Naive B cell (primary cell): ENCODE measurements at regions not wholly inside any gene's neighbourhood (a gene's known extent, or its start where the extent isn't known, plus 50 kb on each side); places are given as distances from the start of the nearest gene placed in this dataset.
A peak's percentile ranks its signal among the peaks of the same experiment; 100 is the strongest.
"Not testable (repeated sequence)": the region's sequence is repeated elsewhere in the genome, so short reads cannot be mapped to it uniquely, and the experiment has no call there.

Source experiments
- ATAC-seq, 2 donors: fragments of 150-1000 bp; cut with Tn5 transposase; 2 replicates each; pipeline ENCODE4 v1.10.0; 2021; ENCODE audit warnings: low read depth in 2 of 2, mild to moderate bottlenecking in 2 of 2, moderate library complexity in 2 of 2
- DNase-seq: peaks from one replicate; pipeline ENCODE4 v3.0.0; 2022
- H3K27ac Mint-ChIP-seq, 6 donors: one replicate each; pipeline ENCODE4 v1.8.0; 2020 to 2022; ENCODE audit warnings: mild to moderate bottlenecking in 6 of 6, mixed read lengths in 6 of 6, moderate library complexity in 5 of 6, inconsistent platforms in 2 of 6
- H3K27me3 Mint-ChIP-seq, 3 donors: one replicate each; pipeline ENCODE4 v1.8.0; 2021 to 2022; ENCODE audit warnings: mixed read lengths in 3 of 3, mild to moderate bottlenecking in 1 of 3
- H3K36me3 Mint-ChIP-seq, 2 donors: one replicate each; pipeline ENCODE4 v1.8.0; 2020 to 2022; ENCODE audit warnings: mixed read lengths in 2 of 2, inconsistent platforms in 1 of 2, mild to moderate bottlenecking in 1 of 2
- H3K4me1 Mint-ChIP-seq, 3 donors: one replicate each; pipeline ENCODE4 v1.8.0; 2020 to 2022; ENCODE audit warnings: mixed read lengths in 3 of 3, inconsistent platforms in 1 of 3, mild to moderate bottlenecking in 1 of 3, moderate library complexity in 1 of 3
- H3K4me3 Mint-ChIP-seq, 8 donors: one replicate each; pipeline ENCODE4 v1.8.0; 2020 to 2022; ENCODE audit warnings: mild to moderate bottlenecking in 8 of 8, mixed read lengths in 8 of 8, moderate library complexity in 8 of 8, inconsistent platforms in 2 of 8
- H3K9me3 Mint-ChIP-seq, 7 donors: one replicate each; pipeline ENCODE4 v1.8.0; 2020 to 2022; ENCODE audit warnings: mixed read lengths in 7 of 7, mild to moderate bottlenecking in 5 of 7, inconsistent platforms in 2 of 7, moderate library complexity in 1 of 7

- no peak overlapping the region for H3K4me3 Mint-ChIP-seq
Measured at GRCh38 chr10:23742807-23743206, 303.9 kb downstream of the OTUD1 start.

GRCh38 chr10:23754179-23754578 is 315.3 kb downstream of the OTUD1 start:
- no peaks in the 10 kb centered on the region for H3K9me3 Mint-ChIP-seq
- H3K27ac Mint-ChIP-seq: peak overlapping the region in 1 of 6 donors; percentile 49
- DNase-seq (no peak), ATAC-seq (no peak)
- no peaks in the 10 kb centered on the region for H3K36me3 Mint-ChIP-seq
- peaks cover 0 to 6% (median 5%) of the 10 kb centered on the region in 3 donors for H3K27me3 Mint-ChIP-seq
- H3K4me1 Mint-ChIP-seq: no peaks in the 10 kb centered on the region
- no peak overlapping the region for H3K4me3 Mint-ChIP-seq

More at GRCh38 chr10:23742807-23743206, 303.9 kb downstream of the OTUD1 start:
- ATAC-seq (no peak), DNase-seq (no peak)
- Mint-ChIP-seq H3K27me3 (peaks cover 7 to 17% (median 12%) of the 10 kb centered on the region in 3 donors), H3K36me3 (no peaks in the 10 kb centered on the region), H3K9me3 (peaks cover 9 to 22% (median 12%) of the 10 kb centered on the region in 7 donors), H3K27ac (peak overlapping the region in 2 of 6 donors; percentile 13), H3K4me1 (peaks cover 12 to 16% (median 15%) of the 10 kb centered on the region in 3 donors)

- Mint-ChIP-seq H3K4me3 (no peak overlapping the region), H3K36me3 (no peaks in the 10 kb centered on the region), H3K27ac (no peak overlapping the region), H3K4me1 (no peaks in the 10 kb centered on the region), H3K9me3 (no peaks in the 10 kb centered on the region), H3K27me3 (peaks cover 0 to 6% (median 5%) of the 10 kb centered on the region in 3 donors)
- no peak for DNase-seq
- ATAC-seq: no peak
Measured at GRCh38 chr10:23754941-23755340, 316.1 kb downstream of the OTUD1 start.

GRCh38 chr10:23755556-23755955 is 316.7 kb downstream of the OTUD1 start:
- DNase-seq: no peak
- H3K27ac Mint-ChIP-seq: no peak overlapping the region

GRCh38 chr10:23768281-23768680 is 329.4 kb downstream of the OTUD1 start:
- no peak for DNase-seq
- no peak overlapping the region for H3K27ac Mint-ChIP-seq
- no peaks in the 10 kb centered on the region for H3K4me1 Mint-ChIP-seq
- H3K36me3 Mint-ChIP-seq: peaks cover 0 to 4% of the 10 kb centered on the region in 2 donors
- H3K9me3 Mint-ChIP-seq: peaks cover 3 to 40% (median 12%) of the 10 kb centered on the region in 7 donors
- H3K4me3 Mint-ChIP-seq: no peak overlapping the region
- no peak for ATAC-seq
- no peaks in the 10 kb centered on the region for H3K27me3 Mint-ChIP-seq

More at GRCh38 chr10:23755556-23755955, 316.7 kb downstream of the OTUD1 start:
- H3K9me3 Mint-ChIP-seq: no peaks in the 10 kb centered on the region
- H3K36me3 Mint-ChIP-seq: no peaks in the 10 kb centered on the region
- no peak for ATAC-seq
- H3K4me1 Mint-ChIP-seq: no peaks in the 10 kb centered on the region
- H3K4me3 Mint-ChIP-seq: no peak overlapping the region
- peaks cover 0 to 6% (median 5%) of the 10 kb centered on the region in 3 donors for H3K27me3 Mint-ChIP-seq

GRCh38 chr10:23777153-23777552 is 338.3 kb downstream of the OTUD1 start:
- DNase-seq (no peak), ATAC-seq (no peak)
- Mint-ChIP-seq H3K27me3 (peaks cover 0 to 3% (median 0%) of the 10 kb centered on the region in 3 donors), H3K4me1 (no peaks in the 10 kb centered on the region), H3K4me3 (no peak overlapping the region), H3K27ac (no peak overlapping the region), H3K9me3 (peaks cover 0 to 9% (median 0%) of the 10 kb centered on the region in 7 donors), H3K36me3 (no peaks in the 10 kb centered on the region)

- peaks cover 0 to 2% (median 0%) of the 10 kb centered on the region in 7 donors for H3K9me3 Mint-ChIP-seq
- H3K4me3 Mint-ChIP-seq: no peak overlapping the region
- peaks cover 0 to 3% (median 0%) of the 10 kb centered on the region in 3 donors for H3K27me3 Mint-ChIP-seq
- H3K36me3 Mint-ChIP-seq: no peaks in the 10 kb centered on the region
- DNase-seq (no peak), ATAC-seq (no peak)
- H3K27ac Mint-ChIP-seq: no peak overlapping the region
- no peaks in the 10 kb centered on the region for H3K4me1 Mint-ChIP-seq
Measured at GRCh38 chr10:23779301-23779700, 340.4 kb downstream of the OTUD1 start.

- H3K9me3 Mint-ChIP-seq: peaks cover 0 to 3% (median 0%) of the 10 kb centered on the region in 7 donors
- H3K4me1 Mint-ChIP-seq: no peaks in the 10 kb centered on the region
- H3K4me3 Mint-ChIP-seq: no peak overlapping the region
- DNase-seq: no peak
- H3K27me3 Mint-ChIP-seq: peaks cover under 1 to 7% (median 3%) of the 10 kb centered on the region in 3 donors
- H3K36me3 Mint-ChIP-seq: no peaks in the 10 kb centered on the region
- H3K27ac Mint-ChIP-seq: no peak overlapping the region
- no peak for ATAC-seq
Measured at GRCh38 chr10:23780331-23780730, 341.5 kb downstream of the OTUD1 start.

GRCh38 chr10:23786594-23786993 is 347.7 kb downstream of the OTUD1 start:
- Mint-ChIP-seq H3K9me3 (peaks cover 0 to 3% (median 0%) of the 10 kb centered on the region in 7 donors), H3K27ac (no peak overlapping the region), H3K4me1 (no peaks in the 10 kb centered on the region), H3K27me3 (peaks cover 0 to 15% (median 8%) of the 10 kb centered on the region in 3 donors), H3K4me3 (no peak overlapping the region), H3K36me3 (no peaks in the 10 kb centered on the region)
- DNase-seq (no peak), ATAC-seq (no peak)

GRCh38 chr10:23793577-23793976 is 354.7 kb downstream of the OTUD1 start:
- Mint-ChIP-seq H3K9me3 (peaks cover 6 to 24% (median 12%) of the 10 kb centered on the region in 7 donors), H3K27ac (no peak overlapping the region), H3K4me3 (peak overlapping the region in 1 of 8 donors; percentile 61), H3K36me3 (peaks cover 0 to 7% of the 10 kb centered on the region in 2 donors), H3K27me3 (no peaks in the 10 kb centered on the region), H3K4me1 (peaks cover 4 to 16% (median 6%) of the 10 kb centered on the region in 3 donors)
- no peak for DNase-seq
- no peak for ATAC-seq

- H3K27me3 Mint-ChIP-seq, H3K36me3 Mint-ChIP-seq: not testable (repeated sequence)
- H3K9me3 Mint-ChIP-seq: peaks cover 8 to 49% (median 27%) of the 10 kb centered on the region in 7 donors
- peaks cover 4 to 17% (median 6%) of the 10 kb centered on the region in 3 donors for H3K4me1 Mint-ChIP-seq
- ATAC-seq (peak; percentile 42 to 54), DNase-seq (peak; percentile 6)
- H3K27ac Mint-ChIP-seq: peak overlapping the region in 4 of 6 donors; percentile 12 to 60 (median 49)
- peak overlapping the region in 3 of 8 donors; percentile 4 to 54 (median 36) for H3K4me3 Mint-ChIP-seq
Measured at GRCh38 chr10:23797452-23797851, 358.6 kb downstream of the OTUD1 start.

GRCh38 chr10:23804125-23804524 is 365.2 kb downstream of the OTUD1 start:
- no peaks in the 10 kb centered on the region for H3K4me1 Mint-ChIP-seq
- no peak overlapping the region for H3K27ac Mint-ChIP-seq
- H3K4me3 Mint-ChIP-seq: no peak overlapping the region
- no peak for DNase-seq
- no peaks in the 10 kb centered on the region for H3K36me3 Mint-ChIP-seq
- H3K27me3 Mint-ChIP-seq: peaks cover 0 to 5% (median 0%) of the 10 kb centered on the region in 3 donors
- ATAC-seq: no peak
- H3K9me3 Mint-ChIP-seq: peaks cover 0 to 21% (median 6%) of the 10 kb centered on the region in 7 donors

GRCh38 chr10:23813687-23814086 is 374.8 kb downstream of the OTUD1 start:
- H3K27ac Mint-ChIP-seq: no peak overlapping the region
- H3K4me1 Mint-ChIP-seq: no peaks in the 10 kb centered on the region
- H3K27me3 Mint-ChIP-seq: peaks cover 0 to 4% (median 0%) of the 10 kb centered on the region in 3 donors
- ATAC-seq (no peak), DNase-seq (no peak)
- no peak overlapping the region for H3K4me3 Mint-ChIP-seq
- peaks cover 0 to 7% (median 0%) of the 10 kb centered on the region in 7 donors for H3K9me3 Mint-ChIP-seq
- no peaks in the 10 kb centered on the region for H3K36me3 Mint-ChIP-seq

- Mint-ChIP-seq H3K27ac (no peak overlapping the region), H3K4me3 (no peak overlapping the region), H3K9me3 (peaks cover 0 to 1% (median 0%) of the 10 kb centered on the region in 7 donors), H3K27me3 (peaks cover 0 to 4% (median 0%) of the 10 kb centered on the region in 3 donors), H3K4me1 (peaks cover 7 to 19% (median 9%) of the 10 kb centered on the region in 3 donors), H3K36me3 (no peaks in the 10 kb centered on the region)
- ATAC-seq: no peak
- no peak for DNase-seq
Measured at GRCh38 chr10:23818484-23818883, 379.6 kb downstream of the OTUD1 start.
